Liver (tissue), 3 donors: ENCODE measurements at regions not wholly inside any gene's neighbourhood (a gene's known extent, or its start where the extent isn't known, plus 50 kb on each side); places are given as distances from the start of the nearest gene placed in this dataset.

Experiments used
- HNF4G ChIP-seq: IDR thresholded peaks from 2 replicates; pipeline ENCODE4 v1.6.1; 2016; ENCODE audit warnings: antibody characterized with exemption
- TAF1 ChIP-seq: conservative IDR thresholded peaks from 2 replicates; pipeline ENCODE4 v1.6.1; 2016; ENCODE audit warnings: antibody characterized with exemption, mild to moderate bottlenecking
- TF ChIP-seq, protein P1 (sequence below): fragments of 150-350 bp; IDR thresholded peaks from 2 replicates; pipeline ENCODE4 v1.5.1; 2017; ENCODE audit warnings: improper control_type of control experiment, low read depth, low read length; ENCODE audit not compliant: missing input control
- TF ChIP-seq, protein P2 (sequence below): IDR thresholded peaks from 2 replicates; pipeline ENCODE4 v1.6.1; 2016; ENCODE audit warnings: antibody characterized with exemption
- donor health status: healthy.
- donor health status: healthy.

DNA sequence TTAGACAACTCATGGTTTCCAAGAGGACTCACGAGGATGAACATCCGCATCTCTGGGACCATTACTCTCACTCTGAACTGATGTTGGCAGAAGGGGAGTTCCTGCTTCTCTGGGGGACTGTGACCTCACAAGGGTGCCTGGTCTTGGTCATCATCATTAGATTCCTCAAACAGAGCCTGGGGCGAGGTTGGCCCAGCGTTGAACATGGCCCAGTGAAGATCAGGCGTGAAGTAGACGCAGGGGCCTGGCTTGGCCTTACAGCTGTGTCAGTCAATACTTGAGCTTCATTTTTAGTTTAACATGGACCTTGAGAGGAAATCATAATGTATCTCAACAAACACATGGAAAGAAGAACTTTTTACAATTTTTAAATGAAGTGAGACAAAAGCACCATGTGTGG, 617.1 kb downstream of the BRD1 start:
- TF ChIP-seq, protein P1, sequence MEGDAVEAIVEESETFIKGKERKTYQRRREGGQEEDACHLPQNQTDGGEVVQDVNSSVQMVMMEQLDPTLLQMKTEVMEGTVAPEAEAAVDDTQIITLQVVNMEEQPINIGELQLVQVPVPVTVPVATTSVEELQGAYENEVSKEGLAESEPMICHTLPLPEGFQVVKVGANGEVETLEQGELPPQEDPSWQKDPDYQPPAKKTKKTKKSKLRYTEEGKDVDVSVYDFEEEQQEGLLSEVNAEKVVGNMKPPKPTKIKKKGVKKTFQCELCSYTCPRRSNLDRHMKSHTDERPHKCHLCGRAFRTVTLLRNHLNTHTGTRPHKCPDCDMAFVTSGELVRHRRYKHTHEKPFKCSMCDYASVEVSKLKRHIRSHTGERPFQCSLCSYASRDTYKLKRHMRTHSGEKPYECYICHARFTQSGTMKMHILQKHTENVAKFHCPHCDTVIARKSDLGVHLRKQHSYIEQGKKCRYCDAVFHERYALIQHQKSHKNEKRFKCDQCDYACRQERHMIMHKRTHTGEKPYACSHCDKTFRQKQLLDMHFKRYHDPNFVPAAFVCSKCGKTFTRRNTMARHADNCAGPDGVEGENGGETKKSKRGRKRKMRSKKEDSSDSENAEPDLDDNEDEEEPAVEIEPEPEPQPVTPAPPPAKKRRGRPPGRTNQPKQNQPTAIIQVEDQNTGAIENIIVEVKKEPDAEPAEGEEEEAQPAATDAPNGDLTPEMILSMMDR: no peak
- no peak for TF ChIP-seq TAF1
- TF ChIP-seq, protein P2, sequence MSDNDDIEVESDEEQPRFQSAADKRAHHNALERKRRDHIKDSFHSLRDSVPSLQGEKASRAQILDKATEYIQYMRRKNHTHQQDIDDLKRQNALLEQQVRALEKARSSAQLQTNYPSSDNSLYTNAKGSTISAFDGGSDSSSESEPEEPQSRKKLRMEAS: no peak
- no peak for TF ChIP-seq HNF4G
